22Rv1 (cell line): ENCODE measurements at regions not wholly inside any gene's neighbourhood (a gene's known extent, or its start where the extent isn't known, plus 50 kb on each side); places are given as distances from the start of the nearest gene placed in this dataset.
"Not testable (repeated sequence)": the region's sequence is repeated elsewhere in the genome, so short reads cannot be mapped to it uniquely, and the experiment has no call there.

Experiments
- CTCF ChIP-seq: fragments of 450-650 bp; IDR thresholded peaks from 2 replicates; pipeline ENCODE4 v1.5.1; 2017; ENCODE audit warnings: mild to moderate bottlenecking
- ZFX ChIP-seq: fragments of 450-650 bp; IDR thresholded peaks from 2 replicates; pipeline ENCODE4 v1.6.1; 2017; ENCODE audit warnings: antibody characterized with exemption, borderline replicate concordance

- not testable (repeated sequence) for TF ChIP-seq CTCF, ZFX
Measured at GRCh38 chr6:22180250-22180649, 116.6 kb downstream of the PRL start.
